Esophagus mucosa (tissue), 1 donor: ENCODE measurements at regions not wholly inside any gene's neighbourhood (a gene's known extent, or its start where the extent isn't known, plus 50 kb on each side); places are given as distances from the start of the nearest gene placed in this dataset.
A peak's percentile ranks its signal among the peaks of the same experiment; 100 is the strongest.
"Not testable (repeated sequence)": the region's sequence is repeated elsewhere in the genome, so short reads cannot be mapped to it uniquely, and the experiment has no call there.

Experiments used
- ATAC-seq: fragments of 200-7000 bp; cut with Tn5 transposase; one replicate; pipeline ENCODE4 v1.9.1; 2020
- donor health status: DM: yes; HTN: yes; CAD: no.

DNA sequence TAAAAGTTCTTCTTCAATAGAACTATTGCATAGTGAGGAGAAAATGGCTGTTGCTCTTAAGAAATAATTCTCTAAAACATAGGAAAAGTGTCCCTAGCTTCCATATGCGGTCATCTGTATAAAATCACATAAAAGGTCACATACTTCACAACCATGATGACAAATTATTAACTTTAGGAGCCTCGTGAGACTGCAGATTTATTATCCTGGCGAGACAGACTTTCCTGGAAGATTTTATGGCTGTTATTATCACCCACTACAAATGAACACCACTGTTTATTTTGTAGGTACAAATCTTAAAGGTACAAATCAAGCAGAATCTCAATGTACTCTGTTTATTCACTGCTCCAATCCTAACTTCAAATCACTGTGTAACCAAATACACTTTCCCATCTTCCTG, 55.0 kb upstream of the AGAP4 start:
- ATAC-seq = not testable (repeated sequence)

DNA sequence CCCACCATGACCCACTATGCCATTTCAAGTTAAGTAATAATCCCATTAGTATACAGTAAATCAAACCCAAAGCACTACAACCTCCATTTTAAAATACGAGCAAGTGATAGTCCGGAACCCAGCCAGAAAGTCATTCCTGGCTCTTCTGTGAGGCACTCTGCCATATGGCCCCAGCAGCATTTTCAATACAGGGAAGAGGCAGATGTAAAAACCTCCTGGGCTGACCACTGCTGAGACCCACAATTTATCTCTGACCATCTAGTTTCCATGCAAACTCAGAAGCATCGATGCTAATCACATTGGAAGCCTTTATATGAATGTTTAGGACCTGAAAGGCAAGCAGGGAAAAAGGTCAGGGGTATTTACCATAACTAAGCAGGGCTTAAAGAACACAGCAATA, 56.3 kb upstream of the AGAP4 start:
- not testable (repeated sequence) for ATAC-seq

DNA sequence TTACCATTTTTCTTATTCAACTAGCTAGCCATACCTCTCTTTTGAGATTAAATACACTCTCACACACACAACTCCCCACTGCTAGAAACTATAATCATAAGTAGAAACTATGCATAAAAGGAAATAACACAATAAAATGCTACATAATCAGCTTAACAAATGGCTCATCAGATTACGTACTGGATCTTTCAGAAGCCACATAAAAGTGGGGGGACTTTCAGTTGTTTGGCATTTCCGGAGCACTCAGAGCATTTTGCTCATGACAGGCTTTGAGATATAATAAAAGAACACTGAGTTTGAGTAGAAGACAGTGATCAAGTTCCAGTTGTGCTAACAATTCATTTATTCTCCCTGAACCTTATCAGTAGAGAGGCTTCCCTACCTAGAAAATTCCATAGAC, 56.8 kb upstream of the AGAP4 start:
- ATAC-seq = not testable (repeated sequence)

DNA sequence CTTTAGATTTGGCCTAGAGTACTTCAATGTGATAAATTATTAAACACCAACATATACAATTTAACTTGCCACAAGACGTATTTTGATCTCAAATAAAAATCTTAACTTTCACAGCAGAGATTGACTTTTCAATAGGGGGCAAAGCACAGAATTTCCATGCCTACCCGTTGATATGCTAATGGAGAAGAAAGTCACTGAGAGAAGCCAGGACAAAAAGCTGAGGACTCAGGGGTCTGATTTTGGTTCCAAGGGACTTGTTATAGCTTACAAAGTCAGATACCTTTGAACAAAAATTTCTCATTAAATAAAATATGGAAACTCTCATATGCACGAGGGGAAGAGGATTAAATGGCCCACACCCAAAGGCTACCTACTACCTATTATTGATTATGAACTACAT, 59.1 kb upstream of the TIMM23 start:
- not testable (repeated sequence) for ATAC-seq

DNA sequence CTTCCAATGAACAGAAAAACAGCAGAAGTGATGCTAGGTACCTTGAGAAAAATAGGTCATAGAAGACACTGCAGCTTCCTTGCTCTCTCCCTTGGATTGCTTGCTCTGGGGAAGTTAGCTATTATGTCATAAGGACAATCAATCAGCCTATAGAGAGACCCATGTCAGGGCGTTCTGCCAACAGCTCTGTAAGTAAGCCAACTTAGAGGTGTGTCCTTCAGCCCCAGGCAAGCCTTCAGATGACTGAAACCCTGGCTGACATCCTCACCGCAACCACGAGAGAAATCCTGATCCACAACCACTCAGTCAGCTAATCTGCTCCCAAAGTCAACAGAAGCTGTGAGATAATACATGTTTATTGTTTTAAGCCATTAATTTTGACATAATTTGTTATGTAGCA, 57.5 kb upstream of the TIMM23 start:
- peak; percentile 99 for ATAC-seq

DNA sequence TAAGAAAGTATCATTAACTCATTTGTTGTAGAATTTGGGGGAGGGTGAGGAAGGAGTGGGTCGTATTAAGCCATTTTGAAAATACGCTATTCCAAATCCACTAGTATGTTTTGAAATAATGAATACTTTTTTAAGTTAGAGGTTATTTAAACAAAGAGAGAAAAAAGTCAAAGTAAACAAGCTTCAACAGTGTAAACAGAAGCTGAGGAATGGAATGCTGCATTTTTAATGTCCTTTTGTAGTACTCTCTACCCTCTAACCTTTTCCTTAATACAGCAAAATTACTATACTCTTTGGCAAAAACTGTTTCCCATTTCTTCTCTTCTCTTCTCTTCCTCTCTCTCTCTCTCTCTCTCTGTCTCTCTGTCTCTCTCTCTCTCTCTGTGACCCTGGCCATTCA, 56.7 kb upstream of the TIMM23 start:
- ATAC-seq = not testable (repeated sequence)

DNA sequence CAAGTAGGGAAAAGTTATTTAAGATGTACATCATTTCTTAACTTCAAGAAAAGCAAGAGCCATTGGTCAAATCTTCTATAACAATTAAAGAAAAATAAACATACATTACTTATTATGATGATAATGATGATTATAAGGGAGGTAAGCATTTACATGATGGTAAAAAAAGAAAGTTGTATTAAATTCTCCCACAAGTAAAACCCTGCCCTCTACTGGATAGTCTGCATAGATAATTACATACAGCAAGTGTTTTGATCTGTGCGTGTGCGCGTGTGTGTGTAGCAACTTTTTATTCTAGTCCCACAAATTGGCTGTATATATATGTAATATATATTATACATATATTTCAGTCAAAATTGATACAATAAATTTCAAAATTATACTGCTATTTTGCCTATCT, 51.4 kb upstream of the TIMM23 start:
- ATAC-seq = not testable (repeated sequence)
